ENCODE measurements at regions not wholly inside any gene's neighbourhood (a gene's known extent, or its start where the extent isn't known, plus 50 kb on each side); places are given as distances from the start of the nearest gene placed in this dataset.

DNA sequence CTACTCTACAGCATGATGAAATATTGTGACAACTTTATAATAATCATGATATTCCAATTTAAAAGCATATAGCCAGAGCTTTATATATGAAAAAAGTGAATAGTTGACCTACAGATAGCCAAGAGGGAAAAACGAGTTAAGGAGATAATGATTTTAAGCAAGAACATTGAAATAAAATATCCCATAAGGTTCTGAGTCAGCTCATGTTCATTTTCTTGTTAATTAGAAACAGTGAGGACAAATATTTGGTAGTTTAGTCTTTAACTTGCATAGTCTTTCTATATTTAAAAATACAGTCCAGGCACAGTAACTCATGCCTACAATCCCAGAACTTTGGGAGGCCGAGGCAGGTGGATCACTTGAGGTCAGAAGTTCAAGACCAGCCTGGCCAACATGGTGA, 55.8 kb upstream of the CDH6 start:
- no peak for DNase-seq

DNA sequence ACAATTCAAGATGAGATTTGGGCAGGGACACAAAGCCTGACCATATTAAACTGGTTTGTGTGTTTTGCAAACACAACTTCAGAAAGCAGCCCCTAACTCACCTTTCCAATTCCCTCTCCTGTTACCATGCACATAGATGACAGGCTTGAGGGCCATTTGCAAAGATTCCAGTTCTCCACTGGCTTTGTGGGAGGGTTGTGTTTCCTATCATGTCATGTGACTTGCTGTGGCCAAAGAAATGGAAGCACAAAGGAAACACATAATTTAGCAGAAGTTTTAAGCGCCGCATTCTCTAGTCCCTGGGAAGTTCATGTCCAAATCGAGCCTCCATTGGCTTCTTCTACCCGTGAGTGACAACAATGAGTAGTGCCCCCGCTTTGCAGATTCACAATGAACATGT, 57.9 kb upstream of the CDH6 start:
- DNase-seq = no peak

DNA sequence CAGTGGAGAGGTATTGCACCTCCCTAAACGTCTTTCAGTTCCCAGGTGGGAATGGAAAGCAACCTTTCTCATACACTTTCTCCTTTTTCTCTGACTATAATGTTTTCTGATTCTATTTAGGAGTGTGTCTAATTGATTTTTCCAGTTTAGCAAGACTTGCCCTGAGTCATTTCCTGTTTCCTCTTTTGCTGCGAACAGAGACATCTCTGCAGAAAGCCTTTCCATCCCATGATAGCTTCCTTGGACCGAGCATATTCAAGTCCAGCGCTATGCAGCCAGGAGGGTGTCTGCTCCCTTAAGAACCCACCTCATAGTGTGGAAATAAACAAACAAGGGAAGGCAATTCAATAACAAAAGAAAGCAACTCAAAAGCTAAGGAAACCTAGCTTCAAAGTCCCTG, 60.0 kb upstream of the CDH6 start:
- no peak for DNase-seq

DNA sequence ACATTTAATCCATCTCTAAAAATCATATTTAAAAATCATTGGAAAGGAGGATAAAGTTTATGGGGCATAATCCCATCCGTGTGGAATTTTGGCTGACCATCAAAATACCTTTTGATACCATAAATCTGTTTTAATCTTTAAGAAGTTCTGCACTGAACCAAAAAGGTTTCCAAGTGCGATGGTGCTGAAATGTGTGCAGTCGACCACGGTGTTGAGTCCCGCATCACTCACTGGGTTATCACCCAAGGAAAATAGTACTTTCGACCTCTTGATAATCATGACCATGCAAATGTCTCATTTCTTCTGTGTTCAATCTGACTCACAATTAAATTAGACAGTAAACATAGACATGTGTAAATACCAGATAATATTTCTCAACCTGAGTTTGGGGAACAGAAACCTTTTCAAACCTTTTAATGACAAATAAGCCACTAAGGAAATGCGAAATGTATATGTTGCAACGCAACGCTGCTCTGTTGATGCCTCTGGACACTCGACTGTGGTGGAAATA, 62.0 kb upstream of the CDH6 start:
- DNase-seq = no peak

DNA sequence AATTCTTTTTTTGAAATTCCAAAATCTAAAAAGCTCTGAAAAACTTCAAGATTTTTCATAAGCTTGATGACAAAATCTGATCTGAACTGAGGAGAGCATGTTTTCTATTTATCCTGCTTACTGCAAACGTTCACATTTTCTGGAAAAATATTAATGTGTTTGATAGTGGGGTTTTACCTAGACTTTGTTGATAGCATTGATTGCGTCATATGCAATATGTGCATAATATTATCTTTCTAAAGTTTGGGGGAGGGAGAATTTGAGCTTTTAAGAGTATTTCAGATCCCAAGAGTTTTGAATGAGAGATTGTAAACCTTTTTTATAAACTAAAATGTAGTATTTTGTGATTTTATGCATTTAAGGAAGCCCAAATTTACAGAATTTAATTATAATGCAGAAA, 62.8 kb upstream of the CDH6 start:
- no peak for DNase-seq

DNA sequence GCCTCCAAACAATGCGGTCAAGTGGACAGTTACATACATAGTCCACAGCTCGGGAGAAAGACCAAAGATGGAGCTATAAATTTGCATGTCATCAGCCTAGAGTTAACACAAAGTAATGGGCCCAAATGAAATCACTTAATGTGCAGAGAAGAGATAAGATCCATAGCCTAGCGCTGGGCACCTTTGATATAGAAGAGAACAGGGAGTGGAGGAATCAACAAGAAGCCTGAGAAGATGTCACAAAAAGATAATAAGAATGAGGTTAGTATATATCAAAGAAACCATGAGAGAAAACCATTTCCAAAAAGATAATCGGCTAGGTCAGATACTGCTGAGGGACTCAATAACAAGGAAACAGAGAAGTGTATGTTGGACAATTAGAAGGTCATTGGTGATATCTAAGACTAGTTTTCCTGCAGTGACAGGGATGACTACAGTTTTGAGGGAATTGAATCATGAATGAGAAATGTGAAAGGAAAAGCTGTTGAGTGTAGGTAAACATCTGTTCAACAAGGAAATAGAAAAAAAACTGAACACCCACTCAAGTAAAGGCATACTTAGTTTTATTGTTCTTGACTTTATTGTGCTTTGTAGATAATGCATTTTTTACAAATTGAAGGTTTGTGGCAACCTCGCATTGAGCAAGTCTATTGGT, 68.7 kb upstream of the CDH6 start:
- no peak for DNase-seq

DNA sequence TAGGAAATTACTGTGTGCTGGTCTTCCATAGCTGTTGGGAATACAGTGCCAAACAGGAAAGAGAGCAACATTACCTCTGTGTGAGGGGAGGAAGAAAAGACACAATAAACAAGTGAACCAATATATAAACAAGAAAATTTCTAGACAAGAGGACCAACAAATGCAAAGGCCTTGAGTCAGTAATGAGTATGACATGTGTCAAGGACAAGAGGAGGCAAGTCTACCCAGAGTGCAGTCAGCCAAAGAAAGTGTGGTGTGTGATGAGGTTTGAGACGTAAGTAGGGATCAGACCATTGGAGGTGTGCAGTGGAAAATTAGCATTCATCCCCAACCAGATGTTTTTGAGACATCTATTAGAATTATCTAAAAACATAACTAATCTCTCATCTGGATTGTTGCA, 69.5 kb upstream of the CDH6 start:
- DNase-seq = no peak

DNA sequence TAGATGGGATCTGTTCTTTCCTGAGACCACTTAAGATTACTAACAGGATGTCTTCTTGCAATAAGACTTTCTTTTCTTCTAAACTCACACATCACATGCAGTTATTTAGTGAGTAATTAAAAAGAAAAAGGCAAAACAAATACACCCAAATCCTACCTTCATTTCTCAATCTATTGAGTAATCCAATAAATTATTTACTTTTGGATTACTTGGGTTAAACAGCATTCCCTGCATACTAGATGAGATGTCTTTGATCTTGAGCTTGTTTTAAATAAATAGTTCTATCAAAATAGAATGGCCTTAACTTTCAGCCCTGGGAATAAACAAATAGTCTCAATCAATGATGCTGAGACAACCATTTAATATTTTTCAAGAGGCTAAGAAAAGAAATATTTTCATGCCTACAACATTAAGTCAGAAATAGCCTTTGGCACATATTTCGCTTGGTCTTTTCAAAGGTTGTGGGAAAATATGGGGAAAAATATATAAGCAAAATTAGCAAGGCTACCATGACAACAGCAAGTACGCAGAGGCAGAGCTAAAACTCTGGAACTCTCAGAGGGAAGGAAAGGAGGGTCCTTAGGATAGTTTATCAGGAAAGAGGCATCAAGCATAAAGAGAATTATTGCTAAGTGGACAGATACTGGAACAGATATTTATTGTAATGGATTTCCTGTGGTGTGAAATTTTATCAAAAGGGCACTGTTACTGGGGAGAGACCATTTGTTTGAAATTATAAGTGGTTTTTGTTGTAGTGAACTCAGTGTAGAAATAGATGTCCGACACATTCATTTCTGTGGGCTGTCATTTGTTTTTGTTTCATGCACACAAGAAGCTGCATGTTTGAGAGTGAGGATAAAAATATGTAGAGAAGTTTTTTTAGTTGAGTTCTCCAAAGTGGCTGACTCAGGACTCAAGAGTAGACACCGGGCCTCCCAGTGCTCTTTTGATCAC, 70.2 kb upstream of the CDH6 start:
- no peak for DNase-seq

DNA sequence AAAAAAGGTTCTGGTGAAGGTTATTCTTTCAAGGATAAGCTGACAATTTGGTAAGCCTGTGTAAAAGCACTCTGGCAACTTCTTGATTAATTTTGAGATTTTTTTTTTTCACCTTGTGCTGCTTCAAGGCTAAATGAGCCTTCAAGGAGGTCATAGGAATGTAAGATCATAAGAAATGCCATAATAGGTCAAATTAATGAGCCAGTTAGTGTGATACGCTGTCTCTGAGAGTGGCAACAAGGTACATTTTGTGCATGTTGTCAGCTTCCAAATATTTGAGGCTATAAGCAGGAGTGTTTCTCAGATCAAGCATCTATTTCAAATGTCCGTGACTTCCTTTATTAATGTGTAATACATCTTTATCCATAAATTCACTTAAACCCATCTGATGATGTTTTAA, 72.3 kb upstream of the CDH6 start:
- no peak for DNase-seq

DNA sequence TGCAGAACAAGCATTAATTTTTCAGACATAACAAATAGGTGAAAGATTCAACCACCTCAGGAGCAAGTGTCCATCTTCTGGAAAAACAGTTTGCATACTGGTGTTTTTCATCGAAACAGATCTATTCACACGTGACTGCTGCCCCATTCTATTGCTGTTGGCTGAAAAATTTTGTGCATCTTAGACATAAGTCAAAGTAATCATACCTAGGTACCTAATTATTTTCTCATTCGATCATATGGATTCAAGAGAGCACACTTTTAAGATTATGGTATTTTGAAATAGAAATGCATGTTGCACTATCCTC, 72.9 kb upstream of the CDH6 start:
- no peak for DNase-seq

DNA sequence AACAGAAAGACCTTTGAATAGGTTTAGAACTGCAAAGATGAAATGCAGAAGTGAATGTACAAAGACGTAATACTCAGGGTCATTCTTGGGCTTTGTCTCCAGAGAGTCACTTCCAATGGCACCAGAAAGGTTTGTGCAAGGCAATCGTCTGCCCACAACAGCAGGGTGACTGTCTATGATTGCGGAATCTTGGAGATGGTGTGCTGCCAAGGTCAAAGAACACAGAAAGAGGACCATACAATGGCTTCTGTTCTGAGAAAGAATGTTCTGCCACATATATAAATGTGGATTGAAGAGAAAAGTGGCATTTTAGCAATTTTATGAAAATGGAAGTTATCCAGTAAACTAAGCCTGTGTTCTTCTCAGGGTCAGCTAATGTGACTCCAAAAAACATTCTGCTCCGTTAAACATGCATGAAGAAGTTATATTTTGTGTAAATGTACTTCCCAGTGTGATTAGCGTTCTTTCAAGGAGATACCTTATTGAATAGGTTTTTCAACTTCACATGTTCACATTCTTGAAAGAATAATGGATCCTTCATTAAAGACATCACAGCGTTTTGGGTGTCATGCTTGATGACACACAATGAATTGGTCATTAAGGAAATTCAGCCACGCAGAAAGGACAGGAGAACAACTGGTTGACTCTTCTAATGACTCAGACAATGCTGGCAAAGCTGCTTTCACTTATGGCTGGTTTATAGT, 73.4 kb upstream of the CDH6 start:
- no peak for DNase-seq

DNA sequence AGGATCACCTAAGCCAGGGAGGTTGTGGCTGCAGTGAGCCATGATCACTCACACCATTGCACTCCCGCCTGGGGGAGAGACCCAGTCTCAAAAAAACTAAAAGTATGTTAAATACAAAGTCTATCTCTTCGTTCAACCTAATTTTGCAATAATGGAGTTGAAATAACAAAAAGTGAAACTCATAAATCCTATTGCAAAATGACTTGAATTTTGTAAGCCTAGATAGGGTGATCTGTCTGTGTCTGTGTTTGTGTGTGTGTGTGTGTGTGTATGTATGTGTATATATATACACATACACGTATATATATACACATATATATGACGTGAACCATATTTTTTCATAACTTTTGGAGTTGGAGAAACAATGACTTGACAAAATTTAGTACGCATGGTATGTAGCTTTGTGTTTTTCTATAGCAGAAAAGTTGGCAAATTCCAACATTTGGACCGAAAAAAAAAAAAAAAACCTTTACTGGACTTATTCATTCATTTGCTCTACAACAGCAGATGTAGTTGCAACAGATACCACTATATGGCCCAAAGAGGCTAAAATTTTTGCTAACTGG, 76.9 kb upstream of the CDH6 start:
- no peak for DNase-seq

DNA sequence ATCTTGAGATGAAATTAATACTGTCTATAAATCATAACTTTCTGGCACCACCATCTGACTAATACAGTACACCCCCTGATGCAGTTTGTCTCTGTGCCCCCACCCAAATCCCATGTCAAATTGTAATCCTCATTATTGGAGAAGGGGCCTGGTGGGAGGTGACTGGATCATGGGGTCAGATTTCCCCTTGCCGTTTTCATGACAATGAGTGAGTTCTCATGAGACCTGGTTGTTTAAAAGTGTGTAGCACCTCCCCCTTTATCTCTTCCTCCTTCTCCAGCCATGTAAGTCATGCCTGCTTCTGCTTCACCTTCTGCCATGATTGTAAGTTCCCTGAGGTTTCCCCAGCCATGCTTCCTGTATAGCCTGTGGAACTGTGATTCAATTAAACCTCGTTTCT, 78.7 kb upstream of the CDH6 start:
- DNase-seq = no peak

DNA sequence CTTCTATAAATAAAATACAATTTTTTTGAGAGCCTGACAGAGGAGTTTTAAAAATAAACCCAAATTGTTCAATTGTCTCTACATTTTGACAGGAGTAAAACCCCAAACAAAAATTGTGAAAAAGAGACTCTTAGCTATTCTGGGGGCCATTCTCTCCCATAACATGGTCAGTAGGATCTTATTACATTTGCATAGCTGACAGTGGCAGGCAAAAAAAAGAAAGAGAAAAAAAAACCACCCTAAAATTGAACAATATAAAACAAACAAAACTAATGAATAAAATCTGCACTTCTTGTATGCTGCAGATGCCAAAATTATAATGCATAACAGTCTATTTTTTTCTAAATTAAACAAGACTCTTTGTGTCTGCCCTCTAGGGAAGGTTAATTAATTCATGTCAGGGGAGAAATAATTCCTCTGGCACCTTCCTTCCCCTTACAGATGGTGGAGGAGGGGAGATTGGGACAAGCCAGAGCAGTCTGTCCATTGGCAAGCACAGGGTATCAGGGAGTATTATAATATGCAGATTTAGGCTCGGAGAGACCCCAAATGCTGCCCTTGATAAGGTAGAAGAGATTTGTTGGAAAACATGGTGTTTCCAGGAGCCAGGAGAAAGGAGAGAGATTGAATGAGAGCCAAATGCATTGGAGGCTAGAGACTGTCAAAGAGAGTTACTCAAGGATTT, 79.7 kb upstream of the CDH6 start:
- DNase-seq = no peak

DNA sequence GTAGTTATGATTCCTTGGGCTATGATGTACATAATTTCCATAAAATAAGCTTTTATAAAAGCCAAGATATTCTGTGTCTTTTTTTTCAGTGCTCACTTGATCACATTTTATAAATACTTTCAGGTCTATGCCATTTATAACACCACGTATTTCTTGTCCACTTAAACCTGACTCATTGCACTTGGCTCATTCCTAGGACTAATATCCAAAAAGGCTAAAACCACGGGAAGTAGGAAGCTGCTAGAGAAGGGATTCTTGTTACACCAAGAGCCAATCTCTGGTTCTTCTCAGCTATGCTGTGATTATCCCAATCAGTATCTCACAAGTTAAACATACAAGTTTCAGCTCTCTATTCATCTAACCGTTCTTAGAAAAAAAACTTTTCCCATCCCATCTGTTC, 80.4 kb upstream of the CDH6 start:
- no peak for DNase-seq

DNA sequence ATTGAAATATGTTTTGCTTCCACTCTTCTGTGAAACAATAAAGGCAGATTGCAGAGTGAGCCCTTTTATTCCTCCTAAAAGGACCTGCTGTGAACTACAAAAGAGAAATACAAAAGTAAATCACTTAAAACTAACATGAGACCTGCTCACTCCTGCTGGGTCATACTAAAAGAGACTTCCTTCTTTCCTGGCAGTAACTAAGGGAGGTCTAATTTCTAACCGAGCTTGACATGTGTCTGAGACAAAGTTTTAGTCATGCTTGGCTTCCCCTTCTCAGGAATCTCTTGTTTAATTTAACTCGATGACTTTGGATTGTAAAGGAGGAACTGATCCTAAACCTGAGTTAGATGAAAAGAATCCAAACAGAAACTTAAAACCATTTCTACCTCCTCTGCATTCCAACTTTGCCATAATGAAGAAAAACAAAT, 86.4 kb upstream of the CDH6 start:
- DNase-seq = peak; percentile 80

DNA sequence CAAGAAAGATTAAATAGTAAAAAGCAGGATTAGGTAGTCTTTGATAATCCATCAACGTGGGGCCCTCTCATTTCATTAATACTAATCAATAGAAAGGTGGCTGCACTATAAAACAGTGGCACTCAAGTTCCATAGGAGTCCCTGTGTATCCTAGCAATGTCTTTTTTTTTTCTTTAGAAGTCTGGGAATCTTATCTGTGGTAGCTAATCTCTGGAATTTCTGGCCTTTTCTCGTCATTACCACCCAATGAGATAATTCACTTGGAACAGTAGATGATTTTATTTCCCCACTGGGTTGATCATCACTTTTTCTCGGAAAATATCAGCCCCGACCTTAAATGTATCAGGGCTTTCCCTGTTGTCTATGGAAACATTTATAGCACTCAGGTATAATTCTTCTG, 86.8 kb upstream of the CDH6 start:
- no peak for DNase-seq

DNA sequence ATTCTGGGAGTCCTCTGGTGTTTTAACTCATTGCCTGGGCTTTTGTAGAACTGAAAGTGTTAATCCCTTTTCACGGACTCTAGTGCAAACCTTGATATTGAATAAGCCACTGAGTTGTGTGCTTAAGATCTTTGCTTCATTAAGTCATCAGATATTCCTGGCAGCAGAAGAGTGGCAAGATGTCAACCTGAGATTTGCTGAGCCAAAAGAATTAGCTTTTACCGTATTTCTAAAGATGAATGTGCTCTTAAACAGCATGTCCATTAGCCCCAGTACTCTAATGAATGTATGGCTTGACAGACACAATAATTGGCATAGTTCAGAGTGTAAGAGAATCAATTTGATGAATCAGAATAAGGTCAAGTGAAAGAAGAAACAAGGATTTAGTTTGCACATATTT, 87.2 kb upstream of the CDH6 start:
- DNase-seq = no peak

DNA sequence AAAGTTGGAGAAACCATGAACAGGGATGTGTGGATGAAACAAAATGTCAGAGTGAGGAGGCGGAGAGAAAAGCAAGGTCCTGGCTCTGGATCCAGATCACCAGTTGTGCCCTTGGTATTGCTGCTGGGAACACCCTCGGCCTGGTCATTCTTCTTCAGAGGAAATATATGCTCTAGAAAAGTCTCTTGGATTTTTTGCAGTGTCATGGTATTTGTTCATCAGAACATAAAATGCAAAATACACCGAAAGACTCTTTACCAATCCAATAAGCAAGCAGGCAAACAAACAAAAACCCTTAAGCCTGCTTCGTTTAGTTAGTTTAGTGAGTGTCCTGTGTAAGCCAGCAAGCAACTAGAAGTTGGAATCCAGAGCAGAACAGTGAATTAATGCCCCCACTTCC, 88.7 kb upstream of the CDH6 start:
- no peak for DNase-seq

DNA sequence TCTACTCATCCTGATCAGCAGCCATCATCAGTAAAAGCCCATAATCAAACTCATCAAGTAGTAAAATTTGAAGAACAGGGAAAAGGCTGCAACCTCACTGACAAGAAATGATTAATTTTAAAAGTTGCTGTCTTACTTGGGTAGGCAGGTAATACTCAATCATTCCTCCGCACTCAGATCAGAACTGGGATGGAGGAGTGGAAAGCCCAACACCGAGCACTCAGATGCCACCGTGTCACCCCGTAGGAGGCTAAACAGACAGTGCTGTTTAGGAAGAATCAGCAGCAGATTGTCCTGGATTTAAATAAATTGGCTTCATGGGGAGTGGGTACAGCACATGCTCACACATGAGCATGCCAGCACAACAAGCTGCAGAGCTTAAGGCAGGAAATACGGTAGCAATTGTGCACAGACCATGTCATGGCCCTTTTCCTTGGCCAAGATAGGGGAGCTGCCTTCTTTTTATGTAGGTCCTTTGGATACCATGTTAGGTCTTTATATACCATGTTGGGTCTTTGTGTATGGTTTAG, 92.6 kb upstream of the CDH6 start:
- no peak for DNase-seq

DNA sequence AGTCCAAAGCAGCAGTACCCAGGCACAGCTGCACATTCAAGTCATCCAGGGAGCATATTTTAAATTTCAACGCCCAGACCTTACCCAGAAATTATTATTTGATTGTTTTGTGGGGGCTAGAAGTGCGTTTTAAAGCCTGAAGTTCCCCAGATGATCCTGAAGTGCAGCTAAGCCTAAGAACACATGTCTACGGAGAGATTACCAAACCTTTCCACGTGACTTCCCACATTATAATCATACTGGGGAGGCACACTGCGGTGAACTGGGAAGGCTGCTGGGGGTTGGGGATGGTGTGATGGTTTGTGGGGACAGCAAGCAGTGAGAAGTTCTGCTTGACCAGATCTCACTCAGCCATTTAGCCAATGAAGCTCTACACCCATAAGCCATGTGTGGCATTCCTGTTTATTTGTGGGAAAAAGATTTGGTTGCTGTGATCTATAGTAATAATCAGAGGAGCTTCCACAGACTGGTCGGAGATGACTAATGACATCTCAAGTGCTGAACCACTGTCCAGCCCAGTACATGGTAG, 93.4 kb upstream of the CDH6 start:
- no peak for DNase-seq

DNA sequence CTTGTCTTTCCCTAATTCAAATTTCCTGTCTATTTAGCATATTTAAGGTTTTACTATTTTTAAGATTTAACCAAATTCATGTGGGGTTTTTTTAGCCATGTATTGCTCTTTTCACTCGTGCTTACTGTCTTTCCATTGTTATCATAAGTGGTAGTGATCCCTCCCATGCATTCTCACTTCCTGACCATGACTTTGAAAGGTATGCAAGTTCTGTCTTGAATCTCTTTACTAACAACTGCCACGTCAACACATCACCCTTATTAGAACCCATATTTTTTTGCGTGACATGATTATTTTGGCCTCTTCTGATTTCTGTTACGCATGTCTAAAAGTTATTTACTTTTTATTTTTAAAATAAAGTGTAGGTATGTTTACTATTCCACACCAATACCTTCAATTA, 94.7 kb upstream of the CDH6 start:
- no peak for DNase-seq

Measured in NCI-H1417 treated with DMSO at 0.1 percent for 48 hours (cell line).